H1 (cell line): ENCODE measurements at regions not wholly inside any gene's neighbourhood (a gene's known extent, or its start where the extent isn't known, plus 50 kb on each side); places are given as distances from the start of the nearest gene placed in this dataset.

Experiments used
- CTCF ChIA-PET: fragments of 300-600 bp; sonication (Branson Sonifier 250); formaldehyde crosslinking; loops from one replicate; lab custom pipeline; 2021; ENCODE audit not compliant: partially characterized antibody; lab: Charles Lee
- POLR2A ChIA-PET: fragments of 300-600 bp; sonication (Branson Sonifier 250); formaldehyde crosslinking; loops from one replicate; lab custom pipeline; 2021; ENCODE audit warnings: inconsistent platforms; ENCODE audit not compliant: partially characterized antibody; lab: Charles Lee
- DNase-seq, 2 experiments: peaks; one replicate each; pipeline versions ENCODE4 v3.0.0 to v3.0.0-alpha.2; 2010 to 2022; ENCODE audit warnings: low spot score in 2 of 2, low read depth in 1 of 2, mixed read lengths in 1 of 2
- FAIRE-seq: peaks from 2 replicates; lab custom pipeline; 2011; peaks lifted over from hg19 to GRCh38; lab: Jason Lieb, UNC
- H2AFZ ChIP-seq: 2 replicates; pipeline ENCODE4 v1.8.1; 2012; ENCODE audit warnings: low read length, inconsistent platforms
- H2AK5ac ChIP-seq: 2 replicates; pipeline ENCODE4 v1.6.1; 2013; ENCODE audit warnings: low read depth, low read length
- H2BK120ac ChIP-seq: replicated peaks from 2 replicates; pipeline ENCODE3; 2013; ENCODE audit warnings: low read depth, low read length, inconsistent platforms
- H2BK12ac ChIP-seq: 2 replicates; pipeline ENCODE4 v1.6.1; 2013; ENCODE audit warnings: low read depth, low read length
- H2BK15ac ChIP-seq: 2 replicates; pipeline ENCODE4 v1.6.1; 2013; ENCODE audit warnings: low read length
- H2BK20ac ChIP-seq: 2 replicates; pipeline ENCODE4 v1.6.1; 2013; ENCODE audit warnings: low read length
- H2BK5ac ChIP-seq: 2 replicates; pipeline ENCODE4 v1.6.1; 2013; ENCODE audit warnings: low read depth, low read length
- H3K14ac ChIP-seq: 2 replicates; pipeline ENCODE4 v1.6.1; 2013; ENCODE audit warnings: inconsistent platforms; ENCODE audit not compliant: insufficient read length
- H3K18ac ChIP-seq: 2 replicates; pipeline ENCODE4 v1.6.1; 2013; ENCODE audit warnings: low read length; ENCODE audit errors: extremely low read depth
- H3K23ac ChIP-seq: 2 replicates; pipeline ENCODE4 v1.6.1; 2013; ENCODE audit warnings: inconsistent platforms; ENCODE audit not compliant: insufficient read length
- H3K23me2 ChIP-seq: 2 replicates; pipeline ENCODE4 v1.6.1; 2013; ENCODE audit warnings: low read depth, low read length
- H3K27ac ChIP-seq: 2 replicates; pipeline ENCODE4 v1.6.1; 2011; ENCODE audit warnings: low read depth, low read length, inconsistent platforms
- H3K27me3 ChIP-seq, 4 experiments: replicated peaks in 1 of 4; 1 replicate in 1 of 4; 2 replicates in 3 of 4; pipeline versions ENCODE4 v1.6.1 to v1.8.1; 2011 to 2013; ENCODE audit warnings: low read length in 3 of 4, mild to moderate bottlenecking in 3 of 4, inconsistent platforms in 2 of 4, mixed read lengths in 2 of 4, moderate library complexity in 1 of 4; ENCODE audit not compliant: control insufficient read depth in 3 of 4, insufficient read depth in 3 of 4; ENCODE audit errors: extremely low read depth in 1 of 4
- H3K36me3 ChIP-seq, 4 experiments: 2 replicates each; pipeline versions ENCODE4 v1.6.1 to v1.8.1; 2011 to 2013; ENCODE audit warnings: mild to moderate bottlenecking in 4 of 4, low read length in 3 of 4, moderate library complexity in 2 of 4, control low read depth in 1 of 4, inconsistent platforms in 1 of 4; ENCODE audit not compliant: insufficient read depth in 4 of 4, control insufficient read depth in 2 of 4
- H3K4ac ChIP-seq: replicated peaks from 2 replicates; pipeline ENCODE3; 2013; ENCODE audit warnings: low read length, low read depth, mixed read lengths, inconsistent platforms; ENCODE audit not compliant: insufficient read length
- H3K4me1 ChIP-seq, 4 experiments: replicated peaks in 1 of 4; 1 replicate in 1 of 4; 2 replicates in 3 of 4; pipeline versions ENCODE4 v1.6.1 to v1.8.1; 2011 to 2013; ENCODE audit warnings: low read length in 3 of 4, inconsistent platforms in 2 of 4, mixed read lengths in 1 of 4; ENCODE audit not compliant: insufficient read depth in 4 of 4, control insufficient read depth in 3 of 4
- H3K4me2 ChIP-seq, 2 experiments: 2 replicates each; pipeline versions ENCODE4 v1.6.1 to v1.8.1; 2011 to 2013; ENCODE audit warnings: low read depth in 2 of 2, low read length in 2 of 2, control low read depth in 1 of 2, inconsistent platforms in 1 of 2, mild to moderate bottlenecking in 1 of 2; ENCODE audit not compliant: insufficient read depth in 1 of 2
- H3K4me3 ChIP-seq, 4 experiments: fragments of 200-600, 300-600 bp in 1 of 4; sonication (generic), shearing (Covaris generic), sonication (Bioruptor Twin) in 1 of 4; 2 replicates each; pipeline versions ENCODE4 v1.5.1 to v1.8.1; 2011 to 2016; ENCODE audit warnings: low read length in 4 of 4, low read depth in 3 of 4, control low read depth in 2 of 4, inconsistent platforms in 2 of 4, mild to moderate bottlenecking in 2 of 4, mixed read lengths in 1 of 4, moderate library complexity in 1 of 4; ENCODE audit not compliant: insufficient read depth in 2 of 4; ENCODE audit errors: extremely low read depth in 1 of 4
- H3K56ac ChIP-seq: replicated peaks from 2 replicates; pipeline ENCODE3; 2013; ENCODE audit warnings: low read depth, mild to moderate bottlenecking, mixed read lengths, low read length, inconsistent platforms; ENCODE audit not compliant: insufficient read length
- H3K79me1 ChIP-seq: 2 replicates; pipeline ENCODE4 v1.6.1; 2013; ENCODE audit warnings: low read depth, low read length, control low read depth
- H3K79me2 ChIP-seq, 2 experiments: 2 replicates each; pipeline versions ENCODE4 v1.6.1 to v1.8.1; 2012 to 2013; ENCODE audit warnings: low read length in 2 of 2, mild to moderate bottlenecking in 2 of 2, inconsistent platforms in 1 of 2; ENCODE audit not compliant: insufficient read depth in 2 of 2, control insufficient read depth in 1 of 2
- H3K9ac ChIP-seq, 4 experiments: replicated peaks in 1 of 4; 1 replicate in 1 of 4; 2 replicates in 3 of 4; pipeline versions ENCODE4 v1.6.1 to v1.8.1; 2011 to 2013; ENCODE audit warnings: low read depth in 3 of 4, low read length in 3 of 4, control low read depth in 2 of 4, mild to moderate bottlenecking in 2 of 4, moderate library complexity in 2 of 4, inconsistent platforms in 1 of 4; ENCODE audit errors: extremely low read depth in 1 of 4
- H3K9me3 ChIP-seq, 2 experiments: 2 replicates each; pipeline versions ENCODE4 v1.6.1 to v1.8.1; 2012 to 2013; ENCODE audit warnings: mild to moderate bottlenecking in 2 of 2, moderate library complexity in 2 of 2, control low read depth in 1 of 2, inconsistent platforms in 1 of 2, low read depth in 1 of 2, low read length in 1 of 2, mixed read lengths in 1 of 2; ENCODE audit not compliant: insufficient read depth in 2 of 2
- H4K20me1 ChIP-seq, 2 experiments: replicated peaks in 1 of 2; 2 replicates each; pipeline versions ENCODE3 to v1.8.1; 2011 to 2013; ENCODE audit warnings: inconsistent platforms in 2 of 2, low read length in 2 of 2, mild to moderate bottlenecking in 1 of 2; ENCODE audit not compliant: insufficient read depth in 2 of 2, control insufficient read depth in 1 of 2
- H4K5ac ChIP-seq: 2 replicates; pipeline ENCODE4 v1.6.1; 2013; ENCODE audit warnings: low read length, low read depth, mixed read lengths, inconsistent platforms; ENCODE audit not compliant: insufficient read length
- H4K8ac ChIP-seq: 2 replicates; pipeline ENCODE4 v1.8.0; 2013; ENCODE audit warnings: mild to moderate bottlenecking, moderate library complexity, low read length, inconsistent platforms; ENCODE audit not compliant: insufficient read depth; ENCODE audit errors: extremely low read depth
- H4K91ac ChIP-seq: replicated peaks from 2 replicates; pipeline ENCODE3; 2013; ENCODE audit warnings: low read length, mixed read lengths, inconsistent platforms; ENCODE audit not compliant: insufficient read length
- ASH2L ChIP-seq: fragments of 200-600, 300-600 bp; sonication (generic); IDR thresholded peaks from one replicate; pipeline ENCODE4 v1.7.1; 2017; ENCODE audit warnings: low read length
- ATF2 ChIP-seq: IDR thresholded peaks from 2 replicates; pipeline ENCODE4 v1.6.1; 2012; ENCODE audit warnings: low read length, inconsistent platforms
- CBX8 ChIP-seq: fragments of 300-800, 300-1000 bp; sonication (generic); IDR thresholded peaks from 2 replicates; pipeline ENCODE4 v1.7.1; 2016; ENCODE audit warnings: low read depth, low read length, borderline replicate concordance
- CHD2 ChIP-seq: IDR thresholded peaks from 2 replicates; pipeline ENCODE4 v1.6.1; 2012; ENCODE audit warnings: low read length, improper control_type of control experiment
- EZH2 ChIP-seq: fragments of 200-600 bp; sonication (generic); IDR thresholded peaks from 2 replicates; pipeline ENCODE4 v1.7.1; 2012; ENCODE audit warnings: low read depth, mild to moderate bottlenecking, moderate library complexity, low read length, inconsistent platforms; ENCODE audit not compliant: severe bottlenecking
- GTF2F1 ChIP-seq: IDR thresholded peaks from 2 replicates; pipeline ENCODE4 v1.6.1; 2012; ENCODE audit warnings: low read depth, low read length, improper control_type of control experiment, borderline replicate concordance
- MAFK ChIP-seq: IDR thresholded peaks from 2 replicates; pipeline ENCODE4 v1.6.1; 2012; ENCODE audit warnings: low read depth, mild to moderate bottlenecking, improper control_type of control experiment, low read length
- NRF1 ChIP-seq: IDR thresholded peaks from 2 replicates; pipeline ENCODE4 v1.6.1; 2011; ENCODE audit warnings: mild to moderate bottlenecking, low read depth, low read length, improper control_type of control experiment
- POLR2A ChIP-seq, 2 experiments: IDR thresholded peaks; 1 replicate in 1 of 2; 2 replicates in 1 of 2; pipeline ENCODE4 v1.6.1; 2011; ENCODE audit warnings: low read depth in 2 of 2, low read length in 2 of 2, mild to moderate bottlenecking in 2 of 2; ENCODE audit errors: control extremely low read depth in 1 of 2
- RNF2 ChIP-seq: fragments of 200-900, 300-1000 bp; sonication (generic); IDR thresholded peaks from 2 replicates; pipeline ENCODE4 v1.7.1; 2016; ENCODE audit warnings: borderline replicate concordance, low read depth, mild to moderate bottlenecking, antibody characterized with exemption, low read length; ENCODE audit not compliant: poor library complexity, severe bottlenecking; ENCODE audit errors: missing control alignments
- RXRA ChIP-seq: IDR thresholded peaks from 2 replicates; pipeline ENCODE4 v1.6.1; 2011; ENCODE audit warnings: low read depth, mild to moderate bottlenecking, low read length, moderate library complexity; ENCODE audit not compliant: insufficient read depth
- SAP30 ChIP-seq: fragments of 300-600 bp; sonication (generic); IDR thresholded peaks from 2 replicates; pipeline ENCODE4 v1.7.1; 2012; ENCODE audit warnings: low read length, moderate library complexity, mild to moderate bottlenecking, inconsistent platforms; ENCODE audit not compliant: insufficient read depth, insufficient replicate concordance
- WGBS, 2 experiments: shearing (Covaris generic) in 1 of 2; methylation state at CpG; one replicate each; pipeline versions ENCODE4 v1.1.6 to v1.1.7; 2013 to 2015; ENCODE audit warnings: low lambda C conversion rate in 2 of 2, mixed read lengths in 2 of 2, inconsistent platforms in 1 of 2, low coverage in 1 of 2, missing lambda C conversion rate in 1 of 2; ENCODE audit not compliant: insufficient replicate concordance in 2 of 2, insufficient coverage in 1 of 2, insufficient read length in 1 of 2; ENCODE audit errors: extremely low coverage in 1 of 2, missing lambda C conversion rate in 1 of 2; 5-methylcytosine and 5-hydroxymethylcytosine counted together

DNA sequence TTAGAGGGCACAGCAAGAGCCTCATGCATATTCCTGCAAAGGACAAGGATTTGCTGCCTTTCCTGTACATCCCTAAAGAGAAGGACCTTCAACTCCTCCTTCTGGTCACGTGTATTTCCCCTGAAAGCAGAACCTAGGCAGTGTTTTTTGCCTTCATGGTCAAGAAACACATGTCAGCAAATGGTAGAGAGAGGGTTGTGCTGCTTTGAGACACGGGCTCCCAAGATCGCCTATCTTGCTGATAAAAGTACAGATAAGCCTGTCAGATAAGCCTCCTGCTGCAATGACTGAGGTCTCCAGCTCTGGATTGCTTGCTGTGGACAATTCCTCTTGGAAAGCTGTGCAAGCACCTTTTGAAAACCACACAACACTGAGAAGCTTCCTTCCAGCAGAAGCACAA, 580.8 kb downstream of the CBLN4 start:
- Histone ChIP-seq H4K5ac (no peak overlapping the region), H3K23me2 (no peaks in the 10 kb centered on the region), H3K36me3 (no peaks in the 10 kb centered on the region), H3K18ac (peak overlapping the region; percentile 53; the same call in 1 of the 2 replicates), H4K20me1 (no peaks in the 10 kb centered on the region), H4K8ac (no peak overlapping the region), H3K4ac (peak overlapping the region; percentile 3), H3K23ac (no peak overlapping the region), H2BK12ac (peak overlapping the region; percentile 13), H3K4me3 (no peak overlapping the region), H2BK120ac (peak overlapping the region; percentile 35), H3K14ac (no peak overlapping the region), H3K27ac (no peak overlapping the region), H3K9me3 (peaks cover 0 to 4% of the 10 kb centered on the region in 2 experiments; a peak in 1 of 4 replicates), H2BK15ac (no peak overlapping the region), H2BK20ac (peak overlapping the region; percentile 87; the same call in 1 of the 2 replicates), H2AFZ (peak overlapping the region; percentile 42; the same call in 1 of the 2 replicates), H3K79me2 (no peaks in the 10 kb centered on the region), H3K56ac (no peak overlapping the region), H2BK5ac (peak overlapping the region; percentile 12; the same call in 1 of the 2 replicates), H3K4me2 (0 out of 4 replicates have a peak overlapping the region, but pooled peaks of 1 of the 2 experiments have one; percentile 2), H3K4me1 (peaks cover 7 to 17% (median 14%) of the 10 kb centered on the region in 4 experiments; a peak in 6 of 7 replicates), H2AK5ac (0 out of 2 replicates have a peak overlapping the region, but pooled peaks have one; percentile 41), H3K9ac (no peak overlapping the region), H4K91ac (no peak overlapping the region), H3K27me3 (no peaks in the 10 kb centered on the region), H3K79me1 (no peaks in the 10 kb centered on the region)
- FAIRE-seq (no peak), DNase-seq (no peak)
- ChIA-PET POLR2A (no interaction called here), CTCF (no interaction called here)
- WGBS, 2 experiments: 65% methylated on average over 3 of the region's 3 CpGs; no CpG with 5 or more reads in 1 of the 2 experiments
- TF ChIP-seq NRF1 (no peak), CHD2 (no peak), RXRA (no peak), ATF2 (no peak), RNF2 (no peak), ASH2L (no peak), CBX8 (no peak), GTF2F1 (no peak), MAFK (no peak), EZH2 (no peak), POLR2A (IDR thresholded peaks at IDR 0.05; ENCODE audit: control extremely low read depth in 1 of 2, low read depth in 2 of 2, low read length in 2 of 2) (no peak), SAP30 (no peak)
